ENCODE measurements at regions not wholly inside any gene's neighbourhood (a gene's known extent, or its start where the extent isn't known, plus 50 kb on each side); places are given as distances from the start of the nearest gene placed in this dataset.

DNA sequence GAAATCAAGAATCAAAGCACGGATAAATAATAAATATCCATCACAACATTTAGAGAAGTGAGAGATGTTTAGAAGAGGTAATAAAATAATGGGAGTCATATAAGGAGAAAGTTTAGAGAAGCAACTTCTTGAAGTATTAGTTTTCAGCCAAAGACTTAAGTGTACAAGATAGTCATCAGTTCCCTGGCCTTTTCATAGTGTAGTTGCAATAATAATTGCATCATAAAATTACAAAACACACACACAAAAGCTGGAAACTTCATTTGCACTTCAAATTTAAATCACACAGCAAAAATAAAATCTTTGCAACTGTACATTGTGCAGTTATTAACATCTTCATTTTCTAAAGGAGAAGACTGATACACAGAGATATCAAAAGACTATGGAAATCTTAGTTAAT lies 319.1 kb upstream of the RGMB start (continued):
- TF ChIP-seq, protein P1, sequence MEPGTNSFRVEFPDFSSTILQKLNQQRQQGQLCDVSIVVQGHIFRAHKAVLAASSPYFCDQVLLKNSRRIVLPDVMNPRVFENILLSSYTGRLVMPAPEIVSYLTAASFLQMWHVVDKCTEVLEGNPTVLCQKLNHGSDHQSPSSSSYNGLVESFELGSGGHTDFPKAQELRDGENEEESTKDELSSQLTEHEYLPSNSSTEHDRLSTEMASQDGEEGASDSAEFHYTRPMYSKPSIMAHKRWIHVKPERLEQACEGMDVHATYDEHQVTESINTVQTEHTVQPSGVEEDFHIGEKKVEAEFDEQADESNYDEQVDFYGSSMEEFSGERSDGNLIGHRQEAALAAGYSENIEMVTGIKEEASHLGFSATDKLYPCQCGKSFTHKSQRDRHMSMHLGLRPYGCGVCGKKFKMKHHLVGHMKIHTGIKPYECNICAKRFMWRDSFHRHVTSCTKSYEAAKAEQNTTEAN (CRISPR knock-in tag; IDR thresholded peaks at IDR 0.05), result no peak

DNA sequence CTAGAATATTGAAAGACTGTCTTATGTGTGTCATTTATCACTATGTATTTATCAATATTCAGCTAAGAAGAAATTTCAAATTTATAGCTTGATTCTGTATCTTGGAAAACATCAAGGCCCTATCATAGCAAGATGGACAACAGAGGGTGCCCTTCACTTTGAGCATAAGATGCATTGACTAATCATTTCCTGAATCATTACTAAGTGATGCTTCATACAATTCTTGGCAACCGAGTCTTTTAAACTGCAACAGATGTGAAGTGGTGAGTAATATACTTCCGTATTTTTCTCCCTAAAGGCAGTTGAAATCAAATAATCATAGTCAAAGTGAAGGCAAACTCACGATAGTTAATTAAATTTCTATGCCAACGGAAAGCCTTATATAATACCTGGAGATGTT lies 318.6 kb upstream of the RGMB start:
- ChIA-PET CTCF (no interaction called here), POLR2A (no interaction called here)
- Mint-ChIP-seq H3K27ac (no peak overlapping the region), H3K4me3 (no peak overlapping the region), H3K27me3 (ENCODE audit: low read depth) (no peaks in the 10 kb centered on the region), H3K4me1 (0 out of 2 replicates have a peak, but pooled peaks cover 5% of the 10 kb centered on the region), H3K9me3 (no peaks in the 10 kb centered on the region), H3K36me3 (no peaks in the 10 kb centered on the region)
- DNase-seq (ENCODE audit: low spot score) (no peak), ATAC-seq (no peak)
- no peak for TF ChIP-seq HMGA2 (CRISPR knock-in tag; IDR thresholded peaks at IDR 0.05)
- TF ChIP-seq TP53 (CRISPR knock-in tag; IDR thresholded peaks at IDR 0.05), result no peak
- TF ChIP-seq, protein P2, sequence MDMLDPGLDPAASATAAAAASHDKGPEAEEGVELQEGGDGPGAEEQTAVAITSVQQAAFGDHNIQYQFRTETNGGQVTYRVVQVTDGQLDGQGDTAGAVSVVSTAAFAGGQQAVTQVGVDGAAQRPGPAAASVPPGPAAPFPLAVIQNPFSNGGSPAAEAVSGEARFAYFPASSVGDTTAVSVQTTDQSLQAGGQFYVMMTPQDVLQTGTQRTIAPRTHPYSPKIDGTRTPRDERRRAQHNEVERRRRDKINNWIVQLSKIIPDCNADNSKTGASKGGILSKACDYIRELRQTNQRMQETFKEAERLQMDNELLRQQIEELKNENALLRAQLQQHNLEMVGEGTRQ (CRISPR knock-in tag; IDR thresholded peaks at IDR 0.05), result no peak
- no peak for TF ChIP-seq ZNF416 (CRISPR knock-in tag; IDR thresholded peaks at IDR 0.05)
- TF ChIP-seq SMAD4 (CRISPR knock-in tag; IDR thresholded peaks at IDR 0.05), result no peak
- TF ChIP-seq ZNF396 (CRISPR knock-in tag; IDR thresholded peaks at IDR 0.05; ENCODE audit: borderline replicate concordance), result no peak
- TF ChIP-seq, protein P3, sequence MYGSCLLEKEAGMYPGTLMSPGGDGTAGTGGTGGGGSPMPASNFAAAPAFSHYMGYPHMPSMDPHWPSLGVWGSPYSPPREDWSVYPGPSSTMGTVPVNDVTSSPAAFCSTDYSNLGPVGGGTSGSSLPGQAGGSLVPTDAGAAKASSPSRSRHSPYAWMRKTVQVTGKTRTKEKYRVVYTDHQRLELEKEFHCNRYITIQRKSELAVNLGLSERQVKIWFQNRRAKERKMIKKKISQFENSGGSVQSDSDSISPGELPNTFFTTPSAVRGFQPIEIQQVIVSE (CRISPR knock-in tag; IDR thresholded peaks at IDR 0.05; ENCODE audit: borderline replicate concordance), result no peak
- TF ChIP-seq ZNF232 (CRISPR knock-in tag; IDR thresholded peaks at IDR 0.05), result no peak
- TF ChIP-seq, protein P4, sequence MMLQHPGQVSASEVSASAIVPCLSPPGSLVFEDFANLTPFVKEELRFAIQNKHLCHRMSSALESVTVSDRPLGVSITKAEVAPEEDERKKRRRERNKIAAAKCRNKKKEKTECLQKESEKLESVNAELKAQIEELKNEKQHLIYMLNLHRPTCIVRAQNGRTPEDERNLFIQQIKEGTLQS (CRISPR knock-in tag; conservative IDR thresholded peaks at IDR 0.05), result no peak
- no peak for TF ChIP-seq TCF7 (CRISPR knock-in tag; IDR thresholded peaks at IDR 0.05; ENCODE audit: low read depth)
- TF ChIP-seq, protein P5, sequence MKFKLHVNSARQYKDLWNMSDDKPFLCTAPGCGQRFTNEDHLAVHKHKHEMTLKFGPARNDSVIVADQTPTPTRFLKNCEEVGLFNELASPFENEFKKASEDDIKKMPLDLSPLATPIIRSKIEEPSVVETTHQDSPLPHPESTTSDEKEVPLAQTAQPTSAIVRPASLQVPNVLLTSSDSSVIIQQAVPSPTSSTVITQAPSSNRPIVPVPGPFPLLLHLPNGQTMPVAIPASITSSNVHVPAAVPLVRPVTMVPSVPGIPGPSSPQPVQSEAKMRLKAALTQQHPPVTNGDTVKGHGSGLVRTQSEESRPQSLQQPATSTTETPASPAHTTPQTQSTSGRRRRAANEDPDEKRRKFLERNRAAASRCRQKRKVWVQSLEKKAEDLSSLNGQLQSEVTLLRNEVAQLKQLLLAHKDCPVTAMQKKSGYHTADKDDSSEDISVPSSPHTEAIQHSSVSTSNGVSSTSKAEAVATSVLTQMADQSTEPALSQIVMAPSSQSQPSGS (CRISPR knock-in tag; IDR thresholded peaks at IDR 0.05; ENCODE audit: borderline replicate concordance, low read depth), result no peak
- TF ChIP-seq KAT7 (CRISPR knock-in tag; IDR thresholded peaks at IDR 0.05; ENCODE audit: borderline replicate concordance), result no peak
- TF ChIP-seq, protein P6, sequence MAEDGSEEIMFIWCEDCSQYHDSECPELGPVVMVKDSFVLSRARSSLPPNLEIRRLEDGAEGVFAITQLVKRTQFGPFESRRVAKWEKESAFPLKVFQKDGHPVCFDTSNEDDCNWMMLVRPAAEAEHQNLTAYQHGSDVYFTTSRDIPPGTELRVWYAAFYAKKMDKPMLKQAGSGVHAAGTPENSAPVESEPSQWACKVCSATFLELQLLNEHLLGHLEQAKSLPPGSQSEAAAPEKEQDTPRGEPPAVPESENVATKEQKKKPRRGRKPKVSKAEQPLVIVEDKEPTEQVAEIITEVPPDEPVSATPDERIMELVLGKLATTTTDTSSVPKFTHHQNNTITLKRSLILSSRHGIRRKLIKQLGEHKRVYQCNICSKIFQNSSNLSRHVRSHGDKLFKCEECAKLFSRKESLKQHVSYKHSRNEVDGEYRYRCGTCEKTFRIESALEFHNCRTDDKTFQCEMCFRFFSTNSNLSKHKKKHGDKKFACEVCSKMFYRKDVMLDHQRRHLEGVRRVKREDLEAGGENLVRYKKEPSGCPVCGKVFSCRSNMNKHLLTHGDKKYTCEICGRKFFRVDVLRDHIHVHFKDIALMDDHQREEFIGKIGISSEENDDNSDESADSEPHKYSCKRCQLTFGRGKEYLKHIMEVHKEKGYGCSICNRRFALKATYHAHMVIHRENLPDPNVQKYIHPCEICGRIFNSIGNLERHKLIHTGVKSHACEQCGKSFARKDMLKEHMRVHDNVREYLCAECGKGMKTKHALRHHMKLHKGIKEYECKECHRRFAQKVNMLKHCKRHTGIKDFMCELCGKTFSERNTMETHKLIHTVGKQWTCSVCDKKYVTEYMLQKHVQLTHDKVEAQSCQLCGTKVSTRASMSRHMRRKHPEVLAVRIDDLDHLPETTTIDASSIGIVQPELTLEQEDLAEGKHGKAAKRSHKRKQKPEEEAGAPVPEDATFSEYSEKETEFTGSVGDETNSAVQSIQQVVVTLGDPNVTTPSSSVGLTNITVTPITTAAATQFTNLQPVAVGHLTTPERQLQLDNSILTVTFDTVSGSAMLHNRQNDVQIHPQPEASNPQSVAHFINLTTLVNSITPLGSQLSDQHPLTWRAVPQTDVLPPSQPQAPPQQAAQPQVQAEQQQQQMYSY (CRISPR knock-in tag; IDR thresholded peaks at IDR 0.05), result no peak
- no peak for TF ChIP-seq ZBTB21 (CRISPR knock-in tag; IDR thresholded peaks at IDR 0.05; ENCODE audit: borderline replicate concordance)
- TF ChIP-seq ZNF219 (CRISPR knock-in tag; IDR thresholded peaks at IDR 0.05; ENCODE audit: borderline replicate concordance), result no peak
- no peak for TF ChIP-seq NR3C1 (CRISPR knock-in tag; conservative IDR thresholded peaks at IDR 0.05; ENCODE audit: low read depth)
- TF ChIP-seq, protein P7, sequence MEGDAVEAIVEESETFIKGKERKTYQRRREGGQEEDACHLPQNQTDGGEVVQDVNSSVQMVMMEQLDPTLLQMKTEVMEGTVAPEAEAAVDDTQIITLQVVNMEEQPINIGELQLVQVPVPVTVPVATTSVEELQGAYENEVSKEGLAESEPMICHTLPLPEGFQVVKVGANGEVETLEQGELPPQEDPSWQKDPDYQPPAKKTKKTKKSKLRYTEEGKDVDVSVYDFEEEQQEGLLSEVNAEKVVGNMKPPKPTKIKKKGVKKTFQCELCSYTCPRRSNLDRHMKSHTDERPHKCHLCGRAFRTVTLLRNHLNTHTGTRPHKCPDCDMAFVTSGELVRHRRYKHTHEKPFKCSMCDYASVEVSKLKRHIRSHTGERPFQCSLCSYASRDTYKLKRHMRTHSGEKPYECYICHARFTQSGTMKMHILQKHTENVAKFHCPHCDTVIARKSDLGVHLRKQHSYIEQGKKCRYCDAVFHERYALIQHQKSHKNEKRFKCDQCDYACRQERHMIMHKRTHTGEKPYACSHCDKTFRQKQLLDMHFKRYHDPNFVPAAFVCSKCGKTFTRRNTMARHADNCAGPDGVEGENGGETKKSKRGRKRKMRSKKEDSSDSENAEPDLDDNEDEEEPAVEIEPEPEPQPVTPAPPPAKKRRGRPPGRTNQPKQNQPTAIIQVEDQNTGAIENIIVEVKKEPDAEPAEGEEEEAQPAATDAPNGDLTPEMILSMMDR (IDR thresholded peaks at IDR 0.05), result no peak
- TF ChIP-seq, protein P8, sequence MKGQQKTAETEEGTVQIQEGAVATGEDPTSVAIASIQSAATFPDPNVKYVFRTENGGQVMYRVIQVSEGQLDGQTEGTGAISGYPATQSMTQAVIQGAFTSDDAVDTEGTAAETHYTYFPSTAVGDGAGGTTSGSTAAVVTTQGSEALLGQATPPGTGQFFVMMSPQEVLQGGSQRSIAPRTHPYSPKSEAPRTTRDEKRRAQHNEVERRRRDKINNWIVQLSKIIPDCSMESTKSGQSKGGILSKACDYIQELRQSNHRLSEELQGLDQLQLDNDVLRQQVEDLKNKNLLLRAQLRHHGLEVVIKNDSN (CRISPR knock-in tag; IDR thresholded peaks at IDR 0.05), result no peak
- no peak for TF ChIP-seq FOXJ3 (CRISPR knock-in tag; IDR thresholded peaks at IDR 0.05; ENCODE audit: borderline replicate concordance)

Data from WTC11 (cell line).